Testis (tissue), 2 donors: ENCODE measurements at regions not wholly inside any gene's neighbourhood (a gene's known extent, or its start where the extent isn't known, plus 50 kb on each side); places are given as distances from the start of the nearest gene placed in this dataset.

ENCODE experiments used
- microRNA-seq, 2 donors: library from miRNA; unstranded; fragments of <30 nt; microRNA quantifications; one replicate each; pipeline ENCODE4, GENCODE V29; 2016; ENCODE audit warnings: borderline number of aligned reads in 2 of 2, borderline replicate concordance in 1 of 2
- small RNA-seq, 2 donors: library from RNA; depleted of rRNA; stranded (forward); fragments of <200 nt; gene quantifications; one replicate each; pipeline ENCODE3, GENCODE V24; 2016

Small RNA genes in the stretch of these regions (microRNA-seq; reads per million reads assigned to microRNA genes)
- 0 reads per million in 2 donors for gene MIR8081

Small RNA genes in the stretch of these regions (small RNA-seq; reads per million reads assigned to genes)
- gene MIR8081 = 0 reads per million in 2 donors
